SU-DHL-6 (cell line): ENCODE measurements at regions not wholly inside any gene's neighbourhood (a gene's known extent, or its start where the extent isn't known, plus 50 kb on each side); places are given as distances from the start of the nearest gene placed in this dataset.
"Not testable (repeated sequence)": the region's sequence is repeated elsewhere in the genome, so short reads cannot be mapped to it uniquely, and the experiment has no call there.

Experiments
- H2AFZ ChIP-seq: fragments of 200-600 bp; sonication (generic); 2 replicates; pipeline ENCODE4 v1.6.1; 2014; ENCODE audit warnings: low read depth, mild to moderate bottlenecking, moderate library complexity, mixed read lengths, antibody characterized with exemption, low read length; ENCODE audit not compliant: severe bottlenecking
- H3F3A ChIP-seq: fragments of 200-600 bp; shearing (Covaris generic); 2 replicates; pipeline ENCODE4 v1.6.0; 2016; ENCODE audit warnings: antibody characterized with exemption, mild to moderate bottlenecking; ENCODE audit not compliant: insufficient read depth
- H3K27ac ChIP-seq: fragments of 200-600 bp; sonication (generic); 2 replicates; pipeline ENCODE4 v1.5.1; 2016; ENCODE audit warnings: low read depth, mild to moderate bottlenecking, low read length, moderate library complexity, mixed read lengths
- H3K27me3 ChIP-seq: fragments of 200-600 bp; sonication (generic), shearing (Covaris generic); 2 replicates; pipeline ENCODE4 v1.6.0; 2014; ENCODE audit warnings: mild to moderate bottlenecking, low read length
- H3K36me3 ChIP-seq: fragments of 200-600 bp; sonication (generic); 2 replicates; pipeline ENCODE4 v1.6.1; 2014; ENCODE audit warnings: mild to moderate bottlenecking, low read length, mixed read lengths
- H3K4me2 ChIP-seq: fragments of 300-600, 200-600 bp; shearing (Covaris generic), sonication (generic); 2 replicates; pipeline ENCODE4 v1.6.0; 2014; ENCODE audit warnings: low read length, low read depth, mild to moderate bottlenecking; ENCODE audit not compliant: poor library complexity, severe bottlenecking
- H3K4me3 ChIP-seq: fragments of 200-600 bp; sonication (generic); 2 replicates; pipeline ENCODE4 v1.5.1; 2014; ENCODE audit warnings: antibody characterized with exemption, low read length, mild to moderate bottlenecking, mixed read lengths; ENCODE audit not compliant: insufficient read depth, poor library complexity, severe bottlenecking
- H3K79me2 ChIP-seq: fragments of 200-600 bp; sonication (generic); 2 replicates; pipeline ENCODE4 v1.6.1; 2014; ENCODE audit warnings: mild to moderate bottlenecking, low read length, moderate library complexity; ENCODE audit not compliant: insufficient read depth
- H3K9ac ChIP-seq: fragments of 200-600 bp; sonication (generic); 2 replicates; pipeline ENCODE4 v1.7.0; 2014; ENCODE audit warnings: mild to moderate bottlenecking, low read length
- H3K9me2 ChIP-seq: fragments of 200-600 bp; sonication (generic); replicated peaks from 2 replicates; pipeline ENCODE4 v1.6.1; 2014; ENCODE audit warnings: low read length; ENCODE audit not compliant: insufficient read depth
- H3K9me3 ChIP-seq: fragments of 200-600 bp; sonication (generic); 2 replicates; pipeline ENCODE4 v1.6.1; 2014; ENCODE audit warnings: low read length, mixed read lengths; ENCODE audit not compliant: insufficient read depth
- H4K20me1 ChIP-seq: fragments of 200-600 bp; sonication (generic); 2 replicates; pipeline ENCODE4 v1.6.1; 2014; ENCODE audit warnings: low read depth, mild to moderate bottlenecking, antibody characterized with exemption, low read length, moderate library complexity, mixed read lengths
- EZH2phosphoT487 ChIP-seq: fragments of 200-600 bp; sonication (generic), shearing (Covaris generic); conservative IDR thresholded peaks from 2 replicates; pipeline ENCODE4 v1.6.1; 2018; ENCODE audit warnings: mild to moderate bottlenecking, antibody characterized with exemption, low read length, moderate library complexity, mixed read lengths
- TF ChIP-seq, protein P1 (sequence below): fragments of 200-600 bp; sonication (generic); IDR thresholded peaks from one replicate; pipeline ENCODE4 v1.5.1; 2017; ENCODE audit warnings: antibody characterized with exemption, mild to moderate bottlenecking, low read length, moderate library complexity; ENCODE audit not compliant: insufficient read depth, poor library complexity, severe bottlenecking

DNA sequence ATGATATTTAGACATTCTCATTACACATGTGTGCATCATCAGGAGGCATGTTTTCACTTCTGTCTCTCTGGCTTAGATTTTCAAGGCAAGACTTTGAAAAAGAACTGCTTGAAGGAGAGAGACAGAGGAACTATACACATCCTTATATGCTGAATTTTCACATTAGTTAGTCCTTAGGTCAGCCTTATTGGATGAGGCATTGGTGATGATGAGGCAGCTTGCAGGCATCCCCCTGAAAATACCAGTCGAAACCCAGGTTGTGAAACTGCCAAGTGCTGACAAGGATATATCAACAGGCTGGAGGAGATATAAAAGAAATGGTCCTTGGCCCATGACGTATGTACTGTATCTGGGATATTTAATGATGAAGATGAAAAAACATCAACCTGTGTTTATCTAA lies 297.2 kb upstream of the AADAT start:
- no peak for TF ChIP-seq EZH2phosphoT487
- TF ChIP-seq, protein P1, sequence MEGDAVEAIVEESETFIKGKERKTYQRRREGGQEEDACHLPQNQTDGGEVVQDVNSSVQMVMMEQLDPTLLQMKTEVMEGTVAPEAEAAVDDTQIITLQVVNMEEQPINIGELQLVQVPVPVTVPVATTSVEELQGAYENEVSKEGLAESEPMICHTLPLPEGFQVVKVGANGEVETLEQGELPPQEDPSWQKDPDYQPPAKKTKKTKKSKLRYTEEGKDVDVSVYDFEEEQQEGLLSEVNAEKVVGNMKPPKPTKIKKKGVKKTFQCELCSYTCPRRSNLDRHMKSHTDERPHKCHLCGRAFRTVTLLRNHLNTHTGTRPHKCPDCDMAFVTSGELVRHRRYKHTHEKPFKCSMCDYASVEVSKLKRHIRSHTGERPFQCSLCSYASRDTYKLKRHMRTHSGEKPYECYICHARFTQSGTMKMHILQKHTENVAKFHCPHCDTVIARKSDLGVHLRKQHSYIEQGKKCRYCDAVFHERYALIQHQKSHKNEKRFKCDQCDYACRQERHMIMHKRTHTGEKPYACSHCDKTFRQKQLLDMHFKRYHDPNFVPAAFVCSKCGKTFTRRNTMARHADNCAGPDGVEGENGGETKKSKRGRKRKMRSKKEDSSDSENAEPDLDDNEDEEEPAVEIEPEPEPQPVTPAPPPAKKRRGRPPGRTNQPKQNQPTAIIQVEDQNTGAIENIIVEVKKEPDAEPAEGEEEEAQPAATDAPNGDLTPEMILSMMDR, result no peak
- no peak overlapping the region for H2AFZ ChIP-seq
- no peak overlapping the region for H3K4me2 ChIP-seq
- H3K36me3 ChIP-seq, result no peaks in the 10 kb centered on the region
- no peaks in the 10 kb centered on the region for H3F3A ChIP-seq
- H3K9me3 ChIP-seq, result no peaks in the 10 kb centered on the region
- H3K27ac ChIP-seq, result no peak overlapping the region
- H3K79me2 ChIP-seq, result no peaks in the 10 kb centered on the region
- H3K9ac ChIP-seq, result no peak overlapping the region
- H3K4me3 ChIP-seq, result no peak overlapping the region
- H4K20me1 ChIP-seq, result no peaks in the 10 kb centered on the region
- no peaks in the 10 kb centered on the region for H3K9me2 ChIP-seq
- H3K27me3 ChIP-seq, result no peaks in the 10 kb centered on the region

DNA sequence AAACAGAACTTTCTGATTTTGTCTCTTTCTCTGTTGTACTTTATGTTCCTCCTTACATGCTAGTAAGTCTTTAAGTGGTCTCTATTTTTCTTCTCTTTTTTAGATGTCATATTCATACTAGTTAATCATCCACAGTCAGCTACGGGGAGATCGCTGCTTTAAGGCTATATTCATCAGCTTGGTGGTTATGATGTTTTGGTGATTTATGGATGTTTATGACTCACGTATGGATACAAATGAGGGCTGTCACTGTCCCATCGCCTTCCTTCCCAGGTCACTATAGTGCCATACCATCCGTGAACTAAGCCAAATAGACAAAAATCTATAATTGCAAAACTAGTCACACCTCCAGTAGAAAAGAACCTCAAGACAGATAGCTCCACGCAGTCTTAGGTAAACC lies 296.8 kb upstream of the AADAT start:
- H3K27ac ChIP-seq, result no peak overlapping the region
- no peaks in the 10 kb centered on the region for H3K9me2 ChIP-seq
- H4K20me1 ChIP-seq, result no peaks in the 10 kb centered on the region
- H3K27me3 ChIP-seq, result no peaks in the 10 kb centered on the region
- H3K79me2 ChIP-seq, result no peaks in the 10 kb centered on the region
- H3F3A ChIP-seq, result no peaks in the 10 kb centered on the region
- H3K9ac ChIP-seq, result no peak overlapping the region
- H3K4me3 ChIP-seq, result no peak overlapping the region
- no peak overlapping the region for H2AFZ ChIP-seq
- no peak for TF ChIP-seq EZH2phosphoT487
- TF ChIP-seq, protein P1, result no peak
- H3K4me2 ChIP-seq, result no peak overlapping the region
- H3K9me3 ChIP-seq, result no peaks in the 10 kb centered on the region
- no peaks in the 10 kb centered on the region for H3K36me3 ChIP-seq

DNA sequence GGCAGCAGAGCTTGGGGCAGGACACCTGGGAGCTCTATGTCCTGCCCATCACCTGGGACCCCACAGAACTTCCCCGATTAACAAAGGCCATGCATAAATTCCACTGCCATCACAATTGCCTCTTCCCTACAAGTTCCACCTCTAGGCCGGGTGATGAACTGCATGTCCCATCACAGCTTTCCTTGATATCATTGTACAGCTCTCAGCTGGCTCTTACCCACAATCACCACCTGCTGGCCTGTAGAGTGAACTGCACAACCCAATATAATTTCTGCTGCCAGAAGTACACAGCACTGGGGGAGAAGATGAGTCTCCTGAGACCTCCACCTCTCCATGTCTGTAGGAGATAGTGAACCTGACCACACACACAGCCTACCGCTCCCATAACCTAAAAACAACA lies 285.0 kb upstream of the AADAT start:
- TF ChIP-seq, protein P1, result peak; percentile 53
- TF ChIP-seq EZH2phosphoT487, result no peak
- no peak overlapping the region for H3K9ac ChIP-seq
- no peaks in the 10 kb centered on the region for H3K9me3 ChIP-seq
- H3K36me3 ChIP-seq, result no peaks in the 10 kb centered on the region
- H3K79me2 ChIP-seq, result no peaks in the 10 kb centered on the region
- H3K4me2 ChIP-seq, result no peak overlapping the region
- H2AFZ ChIP-seq, result no peak overlapping the region
- no peak overlapping the region for H3K4me3 ChIP-seq
- no peaks in the 10 kb centered on the region for H4K20me1 ChIP-seq
- H3K27ac ChIP-seq, result no peak overlapping the region
- H3K27me3 ChIP-seq, result no peaks in the 10 kb centered on the region
- no peaks in the 10 kb centered on the region for H3K9me2 ChIP-seq
- no peaks in the 10 kb centered on the region for H3F3A ChIP-seq

DNA sequence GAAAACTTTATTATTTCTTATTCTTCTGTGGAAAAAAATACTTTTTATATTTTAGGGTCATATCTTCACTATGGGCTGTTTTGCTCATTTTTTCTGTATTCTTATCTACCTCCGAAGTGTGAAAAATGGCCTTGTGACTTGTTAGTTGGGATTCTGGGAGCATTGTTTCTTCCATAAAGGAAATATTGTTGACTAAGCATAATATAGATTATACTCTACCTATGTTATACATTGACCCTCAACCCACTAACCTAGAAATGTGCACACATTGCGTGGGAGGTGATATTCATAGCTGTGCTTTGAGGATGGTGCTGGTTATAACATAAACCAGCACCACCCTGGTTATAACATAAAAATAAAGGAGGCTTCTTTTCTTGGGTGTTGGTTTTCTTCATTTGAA lies 259.2 kb upstream of the AADAT start:
- Histone ChIP-seq H3K4me3 (no peak overlapping the region), H4K20me1 (no peaks in the 10 kb centered on the region), H3K79me2 (no peaks in the 10 kb centered on the region), H3K9ac (no peak overlapping the region), H3K9me3 (no peaks in the 10 kb centered on the region), H2AFZ (no peak overlapping the region), H3K9me2 (no peaks in the 10 kb centered on the region), H3K36me3 (no peaks in the 10 kb centered on the region), H3F3A (no peaks in the 10 kb centered on the region), H3K4me2 (no peak overlapping the region), H3K27me3 (no peaks in the 10 kb centered on the region), H3K27ac (no peak overlapping the region)
- TF ChIP-seq, protein P1, result no peak
- TF ChIP-seq EZH2phosphoT487, result no peak

DNA sequence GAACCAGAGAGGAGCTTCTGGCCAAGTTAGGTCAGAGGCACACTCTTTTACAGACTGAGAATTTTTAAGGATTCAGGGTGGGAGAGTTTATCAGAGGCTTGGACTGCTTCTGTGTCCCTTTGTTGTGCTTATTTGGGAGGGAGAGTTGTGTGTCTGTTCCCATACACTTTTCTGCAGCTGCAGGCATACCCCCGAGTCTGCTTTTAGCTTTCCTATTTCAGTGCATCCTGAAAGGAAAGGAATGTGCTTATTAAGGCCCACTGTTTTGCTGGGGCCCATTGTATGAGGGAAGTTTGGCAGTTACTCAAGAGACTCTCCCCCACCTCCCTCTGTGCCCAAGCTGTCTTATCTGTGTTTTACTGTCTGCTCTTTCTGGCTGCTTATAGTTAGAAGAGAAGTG lies 257.4 kb upstream of the AADAT start:
- not testable (repeated sequence) for H3K4me3 ChIP-seq, H3K9me3 ChIP-seq, H3K27ac ChIP-seq, H2AFZ ChIP-seq, H3K27me3 ChIP-seq, H3K79me2 ChIP-seq, H3K9ac ChIP-seq, H3K4me2 ChIP-seq, H3K36me3 ChIP-seq, H4K20me1 ChIP-seq, H3K9me2 ChIP-seq, H3F3A ChIP-seq
